H1 (cell line): ENCODE measurements at regions not wholly inside any gene's neighbourhood (a gene's known extent, or its start where the extent isn't known, plus 50 kb on each side); places are given as distances from the start of the nearest gene placed in this dataset.

Experiments used
- EP300 ChIP-seq, 2 experiments: IDR thresholded peaks; 1 replicate in 1 of 2; 2 replicates in 1 of 2; pipeline ENCODE4 v1.6.1; 2011 to 2012; ENCODE audit warnings: low read depth in 2 of 2, low read length in 2 of 2, mild to moderate bottlenecking in 2 of 2, borderline replicate concordance in 1 of 2, inconsistent platforms in 1 of 2, moderate library complexity in 1 of 2
- HDAC6 ChIP-seq: IDR thresholded peaks from one replicate; pipeline ENCODE4 v1.7.1; 2012; ENCODE audit warnings: low read depth, mild to moderate bottlenecking, inconsistent platforms, low read length, moderate library complexity
- POLR2A ChIP-seq, 2 experiments: IDR thresholded peaks; 1 replicate in 1 of 2; 2 replicates in 1 of 2; pipeline ENCODE4 v1.6.1; 2011; ENCODE audit warnings: low read depth in 2 of 2, low read length in 2 of 2, mild to moderate bottlenecking in 2 of 2; ENCODE audit errors: control extremely low read depth in 1 of 2
- TF ChIP-seq, protein P1 (sequence below), 3 experiments: IDR thresholded peaks; 1 replicate in 2 of 3; 2 replicates in 1 of 3; pipeline versions ENCODE4 v1.5.1 to v1.6.1; 2011; ENCODE audit warnings: low read length in 3 of 3, mild to moderate bottlenecking in 3 of 3, inconsistent platforms in 2 of 3, low read depth in 1 of 3, moderate library complexity in 1 of 3; ENCODE audit not compliant: insufficient read depth in 1 of 3; ENCODE audit errors: control extremely low read depth in 1 of 3
- TF ChIP-seq, protein P2 (sequence below): IDR thresholded peaks from 2 replicates; pipeline ENCODE4 v1.6.1; 2011; ENCODE audit warnings: low read depth, mild to moderate bottlenecking, low read length; ENCODE audit not compliant: insufficient read depth

DNA sequence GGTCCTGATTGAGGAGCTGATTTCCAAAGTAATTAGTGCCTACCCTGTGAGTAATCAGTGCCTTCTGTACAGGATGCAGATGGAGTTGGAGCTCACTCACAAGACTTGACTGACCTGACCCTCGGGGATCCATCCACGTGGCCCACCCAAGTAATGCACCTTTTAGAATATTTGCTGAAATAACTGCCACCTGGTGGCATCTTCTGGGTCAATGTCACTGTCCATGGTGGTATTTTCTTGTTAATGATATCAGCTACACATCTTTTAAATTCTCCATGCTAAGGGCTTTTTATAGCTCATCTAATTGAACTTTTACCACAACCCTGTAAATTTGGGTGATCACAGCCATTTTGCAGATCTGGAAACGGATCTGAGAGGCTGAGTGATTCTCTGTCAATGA is 74.3 kb upstream of the ANKRD34C start:
- TF ChIP-seq POLR2A (IDR thresholded peaks at IDR 0.05; ENCODE audit: control extremely low read depth in 1 of 2, low read depth in 2 of 2, low read length in 2 of 2) (no peak), HDAC6 (no peak), EP300 (IDR thresholded peaks at IDR 0.05; ENCODE audit: borderline replicate concordance in 1 of 2, low read depth in 2 of 2, low read length in 2 of 2) (no peak)
- TF ChIP-seq, protein P1, sequence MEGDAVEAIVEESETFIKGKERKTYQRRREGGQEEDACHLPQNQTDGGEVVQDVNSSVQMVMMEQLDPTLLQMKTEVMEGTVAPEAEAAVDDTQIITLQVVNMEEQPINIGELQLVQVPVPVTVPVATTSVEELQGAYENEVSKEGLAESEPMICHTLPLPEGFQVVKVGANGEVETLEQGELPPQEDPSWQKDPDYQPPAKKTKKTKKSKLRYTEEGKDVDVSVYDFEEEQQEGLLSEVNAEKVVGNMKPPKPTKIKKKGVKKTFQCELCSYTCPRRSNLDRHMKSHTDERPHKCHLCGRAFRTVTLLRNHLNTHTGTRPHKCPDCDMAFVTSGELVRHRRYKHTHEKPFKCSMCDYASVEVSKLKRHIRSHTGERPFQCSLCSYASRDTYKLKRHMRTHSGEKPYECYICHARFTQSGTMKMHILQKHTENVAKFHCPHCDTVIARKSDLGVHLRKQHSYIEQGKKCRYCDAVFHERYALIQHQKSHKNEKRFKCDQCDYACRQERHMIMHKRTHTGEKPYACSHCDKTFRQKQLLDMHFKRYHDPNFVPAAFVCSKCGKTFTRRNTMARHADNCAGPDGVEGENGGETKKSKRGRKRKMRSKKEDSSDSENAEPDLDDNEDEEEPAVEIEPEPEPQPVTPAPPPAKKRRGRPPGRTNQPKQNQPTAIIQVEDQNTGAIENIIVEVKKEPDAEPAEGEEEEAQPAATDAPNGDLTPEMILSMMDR (IDR thresholded peaks at IDR 0.05; ENCODE audit: control extremely low read depth in 1 of 3, insufficient read depth in 1 of 3, low read depth in 1 of 3, low read length in 3 of 3): peak in 1 of 3 experiments; percentile 17; a peak in 3 of 4 replicates
- TF ChIP-seq, protein P2, sequence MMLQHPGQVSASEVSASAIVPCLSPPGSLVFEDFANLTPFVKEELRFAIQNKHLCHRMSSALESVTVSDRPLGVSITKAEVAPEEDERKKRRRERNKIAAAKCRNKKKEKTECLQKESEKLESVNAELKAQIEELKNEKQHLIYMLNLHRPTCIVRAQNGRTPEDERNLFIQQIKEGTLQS: no peak
